ENCODE measurements at regions not wholly inside any gene's neighbourhood (a gene's known extent, or its start where the extent isn't known, plus 50 kb on each side); places are given as distances from the start of the nearest gene placed in this dataset.

- peaks cover 2 to 8% (median 6%) of the 10 kb centered on the region in 3 donors for H3K4me1 ChIP-seq (ENCODE audit: control insufficient read depth in 3 of 3, insufficient read depth in 3 of 3, low read length in 3 of 3)
- peaks cover 11 to 29% (median 21%) of the 10 kb centered on the region in 3 donors for H3K27me3 ChIP-seq (ENCODE audit: control insufficient read depth in 3 of 3, insufficient read depth in 3 of 3, low read length in 3 of 3)
- no peak overlapping the region for H3K9ac ChIP-seq (ENCODE audit: low read depth in 1 of 3, low read length in 3 of 3)
Observed at GRCh38 chr2:106584304-106584954, 97.3 kb downstream of the CD8B2 start.

GRCh38 chr2:106596844-106597243, 109.7 kb downstream of the CD8B2 start:
- H3K4me1 ChIP-seq (ENCODE audit: control insufficient read depth in 3 of 3, insufficient read depth in 3 of 3, low read length in 3 of 3): no peaks in the 10 kb centered on the region
- no peaks in the 10 kb centered on the region for H3K27me3 ChIP-seq (ENCODE audit: control insufficient read depth in 3 of 3, insufficient read depth in 3 of 3, low read length in 3 of 3)
- no peaks in the 10 kb centered on the region for H3K36me3 ChIP-seq (ENCODE audit: control insufficient read depth in 3 of 3, insufficient read depth in 3 of 3, low read length in 3 of 3)
- H3K27ac ChIP-seq (ENCODE audit: low read depth, low read length): no peak overlapping the region
- no peak overlapping the region for H3K9ac ChIP-seq (ENCODE audit: low read depth in 1 of 3, low read length in 3 of 3)
- no peaks in the 10 kb centered on the region for H3K9me3 ChIP-seq (ENCODE audit: control insufficient read depth in 3 of 3, low read length in 3 of 3)
- no peak overlapping the region for H3K4me3 ChIP-seq (ENCODE audit: low read length in 3 of 3)

More at GRCh38 chr2:106584304-106584954, 97.3 kb downstream of the CD8B2 start:
- H3K36me3 ChIP-seq (ENCODE audit: control insufficient read depth in 3 of 3, insufficient read depth in 3 of 3, low read length in 3 of 3): no peaks in the 10 kb centered on the region
- no peak overlapping the region for H3K4me3 ChIP-seq (ENCODE audit: low read length in 3 of 3)
- H3K9me3 ChIP-seq (ENCODE audit: control insufficient read depth in 3 of 3, low read length in 3 of 3): no peaks in the 10 kb centered on the region
- H3K27ac ChIP-seq (ENCODE audit: low read depth, low read length): no peak overlapping the region

- H3K27ac ChIP-seq (ENCODE audit: low read depth, low read length): no peak overlapping the region
- H3K4me3 ChIP-seq (ENCODE audit: low read length in 3 of 3): no peak overlapping the region
- no peaks in the 10 kb centered on the region for H3K9me3 ChIP-seq (ENCODE audit: control insufficient read depth in 3 of 3, low read length in 3 of 3)
- no peaks in the 10 kb centered on the region for H3K36me3 ChIP-seq (ENCODE audit: control insufficient read depth in 3 of 3, insufficient read depth in 3 of 3, low read length in 3 of 3)
- no peaks in the 10 kb centered on the region for H3K27me3 ChIP-seq (ENCODE audit: control insufficient read depth in 3 of 3, insufficient read depth in 3 of 3, low read length in 3 of 3)
- H3K4me1 ChIP-seq (ENCODE audit: control insufficient read depth in 3 of 3, insufficient read depth in 3 of 3, low read length in 3 of 3): no peaks in the 10 kb centered on the region
- H3K9ac ChIP-seq (ENCODE audit: low read depth in 1 of 3, low read length in 3 of 3): no peak overlapping the region
Observed at GRCh38 chr2:106599540-106599939, 112.4 kb downstream of the CD8B2 start.

GRCh38 chr2:106602042-106602441, 114.9 kb downstream of the CD8B2 start:
- no peaks in the 10 kb centered on the region for H3K27me3 ChIP-seq (ENCODE audit: control insufficient read depth in 3 of 3, insufficient read depth in 3 of 3, low read length in 3 of 3)
- H3K9ac ChIP-seq (ENCODE audit: low read depth in 1 of 3, low read length in 3 of 3): no peak overlapping the region
- H3K9me3 ChIP-seq (ENCODE audit: control insufficient read depth in 3 of 3, low read length in 3 of 3): no peaks in the 10 kb centered on the region
- no peaks in the 10 kb centered on the region for H3K4me1 ChIP-seq (ENCODE audit: control insufficient read depth in 3 of 3, insufficient read depth in 3 of 3, low read length in 3 of 3)
- no peaks in the 10 kb centered on the region for H3K36me3 ChIP-seq (ENCODE audit: control insufficient read depth in 3 of 3, insufficient read depth in 3 of 3, low read length in 3 of 3)
- H3K27ac ChIP-seq (ENCODE audit: low read depth, low read length): no peak overlapping the region
- no peak overlapping the region for H3K4me3 ChIP-seq (ENCODE audit: low read length in 3 of 3)

- Histone ChIP-seq H3K9ac (ENCODE audit: low read depth in 1 of 3, low read length in 3 of 3) (no peak overlapping the region), H3K9me3 (ENCODE audit: control insufficient read depth in 3 of 3, low read length in 3 of 3) (no peaks in the 10 kb centered on the region), H3K4me3 (ENCODE audit: low read length in 3 of 3) (no peak overlapping the region), H3K27ac (ENCODE audit: low read depth, low read length) (no peak overlapping the region), H3K36me3 (ENCODE audit: control insufficient read depth in 3 of 3, insufficient read depth in 3 of 3, low read length in 3 of 3) (no peaks in the 10 kb centered on the region), H3K4me1 (ENCODE audit: control insufficient read depth in 3 of 3, insufficient read depth in 3 of 3, low read length in 3 of 3) (no peaks in the 10 kb centered on the region), H3K27me3 (ENCODE audit: control insufficient read depth in 3 of 3, insufficient read depth in 3 of 3, low read length in 3 of 3) (no peaks in the 10 kb centered on the region)
Observed at GRCh38 chr2:106606652-106607051, 119.5 kb downstream of the CD8B2 start.

- Histone ChIP-seq H3K27me3 (ENCODE audit: control insufficient read depth in 3 of 3, insufficient read depth in 3 of 3, low read length in 3 of 3) (no peaks in the 10 kb centered on the region), H3K4me3 (ENCODE audit: low read length in 3 of 3) (no peak overlapping the region), H3K9ac (ENCODE audit: low read depth in 1 of 3, low read length in 3 of 3) (no peak overlapping the region), H3K4me1 (ENCODE audit: control insufficient read depth in 3 of 3, insufficient read depth in 3 of 3, low read length in 3 of 3) (no peaks in the 10 kb centered on the region), H3K27ac (ENCODE audit: low read depth, low read length) (no peak overlapping the region), H3K9me3 (ENCODE audit: control insufficient read depth in 3 of 3, low read length in 3 of 3) (peaks cover 0 to under 1% (median 0%) of the 10 kb centered on the region in 3 donors), H3K36me3 (ENCODE audit: control insufficient read depth in 3 of 3, insufficient read depth in 3 of 3, low read length in 3 of 3) (no peaks in the 10 kb centered on the region)
Observed at GRCh38 chr2:106607371-106607770, 120.2 kb downstream of the CD8B2 start.

- Histone ChIP-seq H3K27me3 (ENCODE audit: control insufficient read depth in 3 of 3, insufficient read depth in 3 of 3, low read length in 3 of 3) (no peaks in the 10 kb centered on the region), H3K36me3 (ENCODE audit: control insufficient read depth in 3 of 3, insufficient read depth in 3 of 3, low read length in 3 of 3) (no peaks in the 10 kb centered on the region), H3K27ac (ENCODE audit: low read depth, low read length) (no peak overlapping the region), H3K9me3 (ENCODE audit: control insufficient read depth in 3 of 3, low read length in 3 of 3) (peaks cover 0 to 5% (median 0%) of the 10 kb centered on the region in 3 donors), H3K4me3 (ENCODE audit: low read length in 3 of 3) (no peak overlapping the region), H3K9ac (ENCODE audit: low read depth in 1 of 3, low read length in 3 of 3) (no peak overlapping the region), H3K4me1 (ENCODE audit: control insufficient read depth in 3 of 3, insufficient read depth in 3 of 3, low read length in 3 of 3) (no peaks in the 10 kb centered on the region)
Observed at GRCh38 chr2:106609780-106610179, 122.6 kb downstream of the CD8B2 start.

- Histone ChIP-seq H3K27ac (ENCODE audit: low read depth, low read length) (no peak overlapping the region), H3K4me3 (ENCODE audit: low read length in 3 of 3) (no peak overlapping the region), H3K4me1 (ENCODE audit: control insufficient read depth in 3 of 3, insufficient read depth in 3 of 3, low read length in 3 of 3) (no peaks in the 10 kb centered on the region), H3K27me3 (ENCODE audit: control insufficient read depth in 3 of 3, insufficient read depth in 3 of 3, low read length in 3 of 3) (no peaks in the 10 kb centered on the region), H3K36me3 (ENCODE audit: control insufficient read depth in 3 of 3, insufficient read depth in 3 of 3, low read length in 3 of 3) (no peaks in the 10 kb centered on the region), H3K9me3 (ENCODE audit: control insufficient read depth in 3 of 3, low read length in 3 of 3) (peaks cover 0 to 5% (median 0%) of the 10 kb centered on the region in 3 donors), H3K9ac (ENCODE audit: low read depth in 1 of 3, low read length in 3 of 3) (no peak overlapping the region)
Observed at GRCh38 chr2:106614511-106615291, 127.5 kb downstream of the CD8B2 start.

- Histone ChIP-seq H3K27ac (ENCODE audit: low read depth, low read length) (no peak overlapping the region), H3K36me3 (ENCODE audit: control insufficient read depth in 3 of 3, insufficient read depth in 3 of 3, low read length in 3 of 3) (no peaks in the 10 kb centered on the region)
Observed at GRCh38 chr2:106618614-106619013, 131.4 kb downstream of the CD8B2 start.

GRCh38 chr2:106623456-106623855, 136.3 kb downstream of the CD8B2 start:
- Histone ChIP-seq H3K36me3 (ENCODE audit: control insufficient read depth in 3 of 3, insufficient read depth in 3 of 3, low read length in 3 of 3) (no peaks in the 10 kb centered on the region), H3K27me3 (ENCODE audit: control insufficient read depth in 3 of 3, insufficient read depth in 3 of 3, low read length in 3 of 3) (no peaks in the 10 kb centered on the region), H3K9ac (ENCODE audit: low read depth in 1 of 3, low read length in 3 of 3) (no peak overlapping the region), H3K27ac (ENCODE audit: low read depth, low read length) (no peak overlapping the region), H3K4me3 (ENCODE audit: low read length in 3 of 3) (no peak overlapping the region), H3K9me3 (ENCODE audit: control insufficient read depth in 3 of 3, low read length in 3 of 3) (peaks cover 0 to 2% (median 0%) of the 10 kb centered on the region in 3 donors), H3K4me1 (ENCODE audit: control insufficient read depth in 3 of 3, insufficient read depth in 3 of 3, low read length in 3 of 3) (no peaks in the 10 kb centered on the region)

More at GRCh38 chr2:106618614-106619013, 131.4 kb downstream of the CD8B2 start:
- no peaks in the 10 kb centered on the region for H3K4me1 ChIP-seq (ENCODE audit: control insufficient read depth in 3 of 3, insufficient read depth in 3 of 3, low read length in 3 of 3)
- H3K27me3 ChIP-seq (ENCODE audit: control insufficient read depth in 3 of 3, insufficient read depth in 3 of 3, low read length in 3 of 3): no peaks in the 10 kb centered on the region
- H3K9me3 ChIP-seq (ENCODE audit: control insufficient read depth in 3 of 3, low read length in 3 of 3): no peaks in the 10 kb centered on the region
- H3K9ac ChIP-seq (ENCODE audit: low read depth in 1 of 3, low read length in 3 of 3): no peak overlapping the region
- H3K4me3 ChIP-seq (ENCODE audit: low read length in 3 of 3): no peak overlapping the region

All from skeletal muscle tissue (tissue), 3 donors.